GM20431 (cell line): ENCODE measurements at regions not wholly inside any gene's neighbourhood (a gene's known extent, or its start where the extent isn't known, plus 50 kb on each side); places are given as distances from the start of the nearest gene placed in this dataset.
"Not testable (repeated sequence)": the region's sequence is repeated elsewhere in the genome, so short reads cannot be mapped to it uniquely, and the experiment has no call there.

Experiments
- in situ Hi-C: fragments of 300-500 bp; cut with MseI, MboI; formaldehyde crosslinking; loops from one replicate; pipeline ENCODE4 v1.15.0; 2020; ENCODE audit warnings: low sequenced_read_pairs; ENCODE audit not compliant: unreplicated experiment

DNA sequence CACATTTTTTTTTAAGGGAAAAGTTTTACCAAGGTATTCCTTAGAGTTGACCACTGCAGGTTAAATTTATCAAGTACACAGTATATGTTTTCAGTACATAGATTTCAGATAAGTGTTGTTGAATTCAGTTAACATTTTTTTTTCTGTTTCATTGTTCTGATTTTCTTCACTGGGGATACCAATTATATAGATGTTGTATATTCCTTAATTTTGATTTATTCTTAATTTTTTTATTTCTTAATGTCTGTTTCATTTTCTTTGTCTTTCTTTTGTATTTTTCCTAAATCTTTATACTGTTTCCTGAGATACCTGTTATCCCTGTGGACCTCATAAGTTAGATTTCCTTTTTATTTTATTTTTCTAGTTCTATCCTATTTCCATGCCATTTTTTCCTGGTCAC is 234.8 kb downstream of the TTC6 start:
- in situ Hi-C loops, result no loop called here

DNA sequence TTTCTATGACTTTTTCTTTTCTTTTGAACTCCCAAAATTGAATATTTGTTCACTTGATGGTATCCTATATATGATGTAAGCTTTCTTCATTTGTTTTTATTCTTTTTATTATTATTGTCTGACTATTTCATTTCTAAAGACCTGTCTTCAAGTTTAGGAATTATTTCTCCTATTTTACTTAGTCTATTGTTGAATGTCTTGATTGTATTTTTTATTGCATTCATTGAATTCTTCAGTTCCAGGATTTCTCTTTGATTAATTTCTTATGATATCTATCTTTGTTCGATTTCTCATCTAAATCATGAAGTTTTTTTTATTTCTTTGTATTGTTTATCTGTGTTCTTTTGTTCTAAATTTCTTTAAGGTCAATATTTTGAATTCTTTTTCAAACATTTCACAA is 238.8 kb downstream of the TTC6 start:
- in situ Hi-C loops, result no loop called here

GRCh38 chr14:37838778-37839177 is 243.3 kb downstream of the TTC6 start:
- in situ Hi-C loops, result not testable (repeated sequence)

- in situ Hi-C loops, result not testable (repeated sequence)
These were observed 245.6 kb downstream of the TTC6 start for GRCh38 chr14:37841039-37841438.

DNA sequence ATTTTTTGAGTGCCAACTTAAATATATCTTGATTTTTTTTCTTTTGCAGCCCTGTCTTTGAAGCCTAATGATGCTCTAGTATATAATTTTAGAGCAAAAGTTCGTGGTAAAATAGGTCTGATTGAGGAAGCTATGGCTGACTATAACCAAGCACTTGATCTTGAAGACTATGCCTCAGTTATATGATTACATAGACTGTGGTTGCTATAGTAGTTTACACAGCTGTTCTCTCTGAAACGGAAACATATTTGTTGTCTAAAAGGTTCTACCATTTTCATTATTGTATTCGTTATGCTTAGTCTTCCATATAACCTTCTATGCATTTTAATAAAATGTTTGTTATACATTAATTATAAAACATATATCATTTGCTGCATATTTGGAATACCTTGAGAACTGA is 246.7 kb downstream of the TTC6 start:
- in situ Hi-C loops, result no loop called here

DNA sequence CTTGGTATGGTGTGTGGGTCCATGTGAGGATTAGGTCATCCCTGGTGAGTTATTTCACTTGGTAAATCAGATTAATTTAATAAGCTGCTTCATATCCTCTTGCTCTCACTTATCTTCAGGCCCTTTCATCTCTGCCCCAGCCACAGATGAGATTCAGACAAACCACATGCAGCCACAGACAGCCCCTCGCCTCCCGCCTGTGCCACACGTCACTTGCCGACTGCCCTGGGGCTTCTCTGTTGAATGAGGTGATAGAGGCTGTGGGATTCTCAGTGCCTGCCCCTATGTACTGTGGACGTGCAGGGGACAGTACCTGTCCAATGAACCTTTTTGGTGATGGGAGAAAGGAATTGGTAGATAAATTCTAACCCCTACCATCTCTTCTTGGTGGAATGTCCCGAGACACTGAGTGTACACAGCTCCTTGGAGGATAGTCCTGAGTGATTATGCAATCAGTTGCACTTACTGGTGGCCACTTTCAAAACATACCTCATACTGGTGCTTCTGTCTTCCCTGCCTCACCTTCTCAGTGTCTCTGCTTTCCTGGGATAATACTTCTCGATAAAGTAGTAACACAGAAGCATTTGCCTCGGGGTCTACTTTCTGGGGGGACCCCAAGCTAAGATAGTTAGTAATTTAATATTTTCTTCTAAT is 248.7 kb downstream of the TTC6 start:
- in situ Hi-C loops, result no loop called here

GRCh38 chr14:37844614-37845013 is 249.2 kb downstream of the TTC6 start:
- in situ Hi-C loops, result no loop called here

GRCh38 chr14:37848985-37849621 is 253.7 kb downstream of the TTC6 start:
- in situ Hi-C loops, result no loop called here

- in situ Hi-C loops, result no loop called here
These were observed 255.6 kb downstream of the TTC6 start for GRCh38 chr14:37851054-37851453.

DNA sequence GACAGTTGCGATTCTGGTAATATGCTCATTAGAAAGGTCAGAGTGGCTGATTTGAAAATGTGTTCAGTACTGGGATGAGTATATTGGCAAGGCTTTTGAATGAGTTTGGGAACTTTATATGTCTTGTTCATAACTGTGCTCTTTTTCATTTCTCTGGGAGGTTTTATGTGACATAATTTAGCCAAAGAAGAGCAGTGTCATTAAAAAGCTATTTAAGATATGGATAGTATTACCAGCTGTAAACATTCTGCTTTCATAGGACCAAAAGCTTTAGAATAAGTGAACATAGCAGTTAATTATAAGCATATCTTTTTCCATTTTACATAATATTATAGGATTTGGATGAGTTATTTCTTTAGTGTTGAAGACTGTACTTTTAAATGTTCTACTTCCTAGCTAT is 260.4 kb downstream of the TTC6 start:
- in situ Hi-C loops, result no loop called here

DNA sequence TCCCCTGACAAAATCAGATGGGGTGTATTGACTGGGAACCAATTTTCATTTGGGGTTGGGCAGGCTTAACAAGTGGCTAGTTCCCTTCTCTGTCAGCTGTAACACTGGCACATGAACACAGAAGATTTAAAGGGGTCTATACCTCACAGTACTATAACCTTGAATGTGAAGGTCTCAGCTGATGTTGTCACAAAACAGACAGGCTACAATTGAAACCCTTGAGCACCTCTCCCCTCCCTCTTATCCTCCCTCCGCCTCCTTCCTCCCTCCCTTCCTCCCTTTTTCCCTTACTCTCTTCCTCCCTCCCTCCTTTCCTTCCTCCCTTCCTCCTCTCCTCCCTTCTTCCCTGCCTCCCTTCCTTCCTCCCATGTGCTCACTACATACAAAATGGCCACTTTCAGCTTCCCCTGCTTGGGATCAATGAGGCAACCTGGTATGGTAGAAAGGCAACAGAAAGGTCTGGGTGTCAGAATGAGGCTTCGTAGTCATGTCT is 262.4 kb downstream of the TTC6 start:
- in situ Hi-C loops, result no loop called here

DNA sequence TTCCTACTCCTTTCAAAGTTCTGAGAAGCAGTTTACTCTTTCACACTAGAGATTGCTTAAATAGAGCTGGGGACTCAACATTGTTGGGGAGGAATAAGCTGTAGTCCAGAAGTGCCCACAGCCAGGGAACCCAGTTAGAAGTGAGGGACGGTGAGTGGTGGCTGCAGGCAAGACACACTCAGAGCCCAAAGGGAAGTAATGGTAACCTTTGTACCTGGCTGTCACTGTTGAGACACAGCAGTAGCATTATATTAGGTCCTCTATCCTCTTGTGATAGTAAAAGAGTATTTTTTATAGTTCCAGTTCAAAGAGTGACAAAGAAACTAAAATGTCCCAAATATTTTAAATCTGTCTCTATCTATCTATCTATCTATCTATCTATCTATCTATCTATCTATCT is 263.3 kb downstream of the TTC6 start:
- in situ Hi-C loops, result no loop called here

DNA sequence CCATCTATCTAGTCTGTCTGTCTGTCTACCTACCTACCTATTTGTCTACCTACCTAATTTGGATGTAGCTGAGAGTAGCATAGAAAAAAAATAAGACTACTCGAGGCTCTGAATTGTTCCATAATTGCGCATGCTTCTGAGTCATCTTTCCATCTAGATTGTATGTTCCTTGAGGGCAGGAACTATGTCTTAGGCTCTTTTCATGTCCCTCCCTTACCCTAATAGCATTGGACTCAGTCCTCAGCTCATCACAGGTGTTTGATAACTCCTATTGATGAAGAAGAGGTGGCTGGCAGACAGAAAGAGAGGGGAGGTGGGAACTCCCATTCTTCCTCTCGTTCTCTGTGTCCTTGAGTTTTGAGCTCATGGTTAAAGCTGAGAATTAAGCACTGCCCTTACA is 263.7 kb downstream of the TTC6 start:
- in situ Hi-C loops, result no loop called here

GRCh38 chr14:37862263-37862662 is 266.8 kb downstream of the TTC6 start:
- in situ Hi-C loops, result no loop called here

DNA sequence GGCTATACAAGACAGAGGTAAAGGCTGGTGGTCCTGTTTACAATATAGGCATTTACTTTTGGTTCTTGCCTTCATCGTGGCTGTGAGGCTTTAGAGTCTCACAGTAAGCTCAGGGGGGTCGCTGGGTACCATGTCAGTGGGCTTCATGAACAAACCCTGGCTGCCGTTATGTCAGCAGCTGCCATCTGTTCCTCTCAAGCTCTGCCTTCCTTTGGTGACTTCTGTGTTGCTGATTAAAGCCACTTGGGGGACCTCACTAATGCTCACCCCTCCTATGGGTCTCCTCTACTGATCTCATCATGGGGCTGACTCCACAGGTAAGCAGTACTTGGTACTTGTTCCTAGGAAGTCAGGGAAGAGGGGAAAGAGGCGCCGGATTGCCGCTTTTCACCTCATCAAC is 268.7 kb downstream of the TTC6 start:
- in situ Hi-C loops, result no loop called here

DNA sequence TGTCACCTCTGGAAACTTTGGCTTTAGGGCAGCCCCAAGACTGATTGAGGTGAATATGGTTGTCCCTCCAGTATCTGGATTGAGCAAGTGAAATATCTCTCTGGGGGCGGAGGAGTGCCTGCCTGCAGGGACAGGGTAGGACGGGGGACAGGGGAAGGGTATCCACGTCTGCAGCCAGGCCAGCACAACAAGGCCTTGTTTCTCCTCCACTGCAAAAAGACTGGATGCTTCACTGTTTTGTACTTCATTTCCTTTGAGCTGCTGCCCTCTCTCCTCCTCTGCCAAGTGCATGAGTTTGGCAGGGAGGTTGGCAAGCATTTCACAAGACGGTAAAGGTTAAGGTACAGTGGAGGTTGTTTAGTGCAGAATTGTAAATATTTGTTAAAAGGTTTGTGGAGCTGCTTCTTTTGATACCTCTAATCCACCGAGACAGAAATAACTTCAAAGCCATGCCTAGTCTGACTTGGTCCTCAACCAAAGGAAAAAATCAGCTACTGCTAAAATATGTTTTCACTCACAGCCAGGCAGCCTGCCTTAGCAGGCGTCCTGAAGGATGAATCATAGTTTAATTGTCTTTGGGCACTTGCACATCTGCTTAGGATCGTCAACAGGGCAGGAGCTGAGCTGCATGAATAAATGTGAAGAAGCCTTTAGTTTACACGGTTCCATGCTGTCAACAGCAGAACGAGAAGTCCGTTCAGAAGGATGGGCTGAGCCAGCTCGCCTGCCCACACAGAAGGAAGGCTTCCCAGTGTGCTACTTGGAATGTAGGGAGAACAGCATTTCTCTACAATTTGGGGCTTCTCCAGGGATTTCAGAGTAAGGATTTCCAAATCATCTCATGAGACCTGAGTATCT is 269.7 kb downstream of the TTC6 start:
- in situ Hi-C loops, result no loop called here

DNA sequence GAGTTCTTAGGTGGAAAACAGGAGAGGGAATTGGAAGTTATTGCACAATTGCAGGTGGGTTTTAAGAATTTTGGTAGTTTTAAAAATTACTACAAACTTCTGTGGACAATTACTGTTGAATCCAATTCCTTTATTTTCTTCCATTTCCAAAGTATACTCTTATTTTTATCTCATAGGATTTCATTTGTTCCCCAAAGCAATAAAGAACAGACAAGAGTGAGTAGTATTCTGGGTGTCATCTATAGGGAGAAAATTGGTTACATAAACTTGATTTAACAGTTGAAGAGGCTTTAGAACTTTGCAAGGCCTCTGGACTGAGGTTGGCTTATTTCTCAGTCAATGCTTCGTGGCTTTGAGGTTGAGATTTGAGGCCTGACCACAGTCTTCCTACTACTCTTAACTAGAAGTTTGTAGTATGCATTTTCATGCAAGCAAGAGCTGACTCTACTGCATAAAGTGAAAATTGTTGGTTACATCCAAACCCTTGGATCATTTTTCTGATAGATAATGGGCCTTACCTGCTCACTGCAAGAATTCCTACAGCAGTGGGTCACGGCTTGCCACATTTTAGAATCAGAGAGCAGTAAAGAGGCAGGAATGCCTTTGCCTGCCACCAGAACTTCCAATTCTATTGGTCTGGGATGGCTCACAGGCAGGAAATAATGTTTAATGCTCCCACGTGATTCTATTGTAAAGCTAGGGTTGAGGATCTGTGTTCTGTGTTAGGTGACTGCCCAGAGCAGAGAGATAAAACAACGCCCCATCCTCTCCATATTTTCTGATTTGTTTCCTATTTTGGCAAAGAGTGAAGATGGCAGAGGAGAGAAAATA is 270.5 kb downstream of the TTC6 start:
- in situ Hi-C loops, result no loop called here

GRCh38 chr14:37869633-37870032 is 274.2 kb downstream of the TTC6 start:
- in situ Hi-C loops, result loop anchor here (10.0 kb wide), 1 partner anchor 625 kb away; no protein-coding TSS in a partner anchor

GRCh38 chr14:37870170-37870569 is 274.7 kb downstream of the TTC6 start:
- in situ Hi-C loops, result loop anchor here (10.0 kb wide), 1 partner anchor 625 kb away; no protein-coding TSS in a partner anchor
